Amniotic epithelial cell (primary cell): ENCODE measurements at regions not wholly inside any gene's neighbourhood (a gene's known extent, or its start where the extent isn't known, plus 50 kb on each side); places are given as distances from the start of the nearest gene placed in this dataset.

ENCODE experiments used
- DNase-seq: peaks from one replicate; pipeline ENCODE4 v3.0.0-alpha.2; 2010; ENCODE audit warnings: low read depth

DNA sequence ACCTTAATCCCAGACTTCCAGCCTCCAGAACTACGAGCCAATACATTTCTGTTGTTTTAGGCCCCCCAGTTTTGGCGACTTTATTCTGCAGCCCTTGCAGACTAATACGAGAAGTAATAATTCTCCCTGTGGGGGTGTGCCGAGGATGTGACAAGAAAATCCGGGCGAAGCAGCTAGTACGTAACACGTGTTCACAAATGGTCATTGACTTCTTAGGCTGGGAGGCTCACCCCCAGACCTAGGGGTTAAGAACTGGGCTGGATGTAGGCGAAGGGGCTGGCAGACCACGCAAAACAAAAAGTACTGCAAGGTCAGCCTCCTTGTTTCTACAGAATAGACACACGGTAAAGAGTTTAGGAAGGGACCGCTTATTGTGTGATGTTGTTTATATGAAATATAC lies 69.8 kb upstream of the ESRRB start:
- no peak for DNase-seq

DNA sequence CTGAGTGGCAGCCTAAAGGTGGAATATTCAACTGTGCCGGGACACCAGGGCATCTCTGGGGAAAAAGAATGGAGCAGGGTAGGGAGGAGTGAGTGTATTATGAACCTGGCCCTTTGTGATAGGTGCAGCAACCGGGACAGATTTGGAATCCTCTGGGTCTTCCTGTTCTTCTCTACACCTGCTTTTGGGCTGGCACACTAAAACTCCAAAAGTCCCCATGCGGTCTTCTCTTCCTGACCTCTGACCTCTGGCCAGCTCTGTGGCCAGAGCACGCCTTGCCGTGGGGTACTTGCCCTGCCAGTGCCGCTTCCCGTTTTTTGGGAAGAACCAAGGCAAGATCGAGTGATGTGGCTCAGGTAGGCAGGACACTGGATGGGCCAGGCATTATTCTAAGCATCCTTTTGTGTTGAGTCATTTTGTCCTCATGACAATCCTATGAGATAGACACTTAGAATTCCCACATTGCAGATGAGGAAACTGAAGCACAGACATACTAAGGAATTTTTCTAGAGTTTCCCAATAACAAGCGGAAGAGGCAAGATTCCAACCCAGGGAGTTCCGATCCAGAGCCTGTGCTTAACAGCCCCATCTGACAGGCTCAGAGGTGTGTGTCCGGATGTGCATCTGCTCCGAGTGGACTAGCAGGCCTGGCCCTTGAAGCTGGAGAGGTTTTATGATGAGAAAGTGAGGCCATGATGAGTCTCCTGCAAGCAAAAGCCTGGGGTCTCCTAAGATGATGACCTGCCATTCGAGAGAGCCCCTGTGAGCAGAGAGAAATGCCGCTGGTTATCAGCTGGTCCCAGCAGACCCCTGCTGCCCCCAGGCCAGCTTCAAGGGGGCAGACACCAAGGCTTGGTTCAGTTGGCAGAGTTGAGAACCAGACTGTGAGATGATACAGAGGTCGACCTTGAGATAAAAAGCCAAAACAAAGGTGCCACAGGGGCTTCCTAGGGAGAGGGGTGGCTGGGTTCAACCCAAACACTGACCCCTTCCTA lies 67.9 kb upstream of the ESRRB start:
- DNase-seq = no peak

DNA sequence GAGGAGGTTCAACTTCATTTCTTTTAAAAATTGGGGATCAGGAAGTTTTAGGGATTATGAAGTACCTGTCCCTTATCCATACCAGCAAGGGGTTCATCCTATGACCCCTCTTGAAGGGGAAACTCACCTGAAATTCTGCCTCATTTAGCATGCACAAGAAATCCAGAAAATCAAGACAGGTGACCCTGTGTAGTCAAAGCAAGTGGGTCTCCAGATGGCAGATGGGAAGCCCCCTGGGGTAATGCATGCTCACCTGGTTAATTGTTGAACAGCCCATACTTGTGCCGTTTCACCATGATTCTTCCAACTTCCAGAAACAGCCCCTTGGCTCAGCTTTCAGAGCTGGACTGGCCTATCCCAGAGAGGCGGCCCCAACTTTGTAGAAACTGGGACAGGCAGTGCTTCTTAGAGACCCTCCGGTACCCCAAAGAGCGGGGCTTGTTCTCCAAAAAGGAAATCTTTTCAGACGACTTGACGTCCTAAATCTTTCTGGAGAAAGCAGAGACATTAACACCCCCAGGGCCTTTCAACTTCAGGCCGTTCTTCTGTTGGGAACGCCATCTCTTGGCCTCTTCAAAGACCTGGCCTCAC lies 66.3 kb upstream of the ESRRB start:
- DNase-seq = no peak

DNA sequence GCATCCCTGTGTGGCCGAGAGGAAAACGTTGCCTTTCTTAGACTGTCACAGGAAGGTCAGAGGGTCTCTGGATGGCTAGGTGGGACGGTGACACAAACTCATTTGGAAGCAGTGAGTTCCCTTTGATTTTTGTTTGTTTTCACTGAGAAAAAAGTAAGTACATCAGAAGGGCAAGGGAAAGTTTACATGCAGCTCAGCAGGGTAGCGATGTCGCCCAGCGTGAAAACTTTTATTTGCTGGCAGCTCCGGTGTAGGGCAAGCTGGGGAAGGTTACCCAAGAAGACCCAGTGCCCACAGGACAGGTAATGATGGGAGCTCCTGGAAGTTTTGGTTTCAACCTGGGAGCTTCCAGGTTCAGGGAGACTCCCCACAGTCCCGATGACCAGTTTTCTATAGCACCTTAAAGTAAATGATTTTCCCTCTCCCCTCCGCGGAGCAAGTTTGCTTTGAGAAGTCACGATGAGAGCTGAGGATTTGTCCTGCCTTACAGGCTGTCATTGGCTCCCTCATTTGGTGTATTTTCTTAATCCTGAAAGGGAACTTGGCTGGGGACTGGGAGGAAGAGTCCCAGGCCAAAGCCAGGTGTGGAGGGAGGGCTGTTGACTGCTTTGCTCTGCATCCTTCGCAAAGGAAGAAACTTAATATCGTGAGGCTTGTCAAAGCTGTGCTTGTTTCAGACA lies 64.7 kb upstream of the ESRRB start:
- no peak for DNase-seq

DNA sequence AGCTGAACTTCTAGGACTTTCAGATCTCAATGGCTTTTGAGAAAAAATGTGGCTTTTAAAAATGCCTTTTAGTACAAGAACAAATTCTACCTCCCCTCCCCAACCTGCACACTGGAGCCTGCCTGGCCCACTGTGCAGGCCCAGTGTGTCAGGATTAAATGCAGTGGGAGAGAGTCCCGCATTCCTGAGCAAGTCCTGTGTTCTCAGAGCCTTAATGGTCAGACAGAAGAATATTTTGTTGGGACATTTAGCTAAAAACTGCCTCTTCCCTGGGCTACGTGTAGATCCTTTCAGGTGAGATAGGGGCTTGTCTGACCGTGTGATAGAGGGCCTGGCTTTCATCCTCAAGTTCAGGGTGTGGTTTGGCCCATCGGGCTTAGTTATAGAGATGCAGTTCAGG lies 63.1 kb upstream of the ESRRB start:
- no peak for DNase-seq

DNA sequence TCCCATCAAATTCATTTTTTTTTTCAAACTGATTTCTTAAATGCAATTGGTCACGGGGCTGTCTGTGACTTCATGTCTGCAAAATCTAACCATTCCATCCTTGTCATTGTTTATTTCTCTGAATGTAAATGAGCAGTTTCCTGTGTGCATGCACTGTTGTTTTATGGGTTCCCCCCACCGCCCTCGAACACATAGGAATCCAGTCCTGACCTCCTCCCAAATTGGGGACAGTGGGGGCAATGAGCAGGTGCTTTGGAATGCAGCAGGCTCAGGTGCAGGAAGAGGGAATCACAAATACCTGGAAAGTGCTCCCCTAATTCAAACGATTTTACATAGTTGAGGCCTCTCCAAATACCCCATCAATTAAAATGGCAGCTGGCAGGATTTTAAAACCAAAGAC lies 62.6 kb upstream of the ESRRB start:
- DNase-seq = no peak

DNA sequence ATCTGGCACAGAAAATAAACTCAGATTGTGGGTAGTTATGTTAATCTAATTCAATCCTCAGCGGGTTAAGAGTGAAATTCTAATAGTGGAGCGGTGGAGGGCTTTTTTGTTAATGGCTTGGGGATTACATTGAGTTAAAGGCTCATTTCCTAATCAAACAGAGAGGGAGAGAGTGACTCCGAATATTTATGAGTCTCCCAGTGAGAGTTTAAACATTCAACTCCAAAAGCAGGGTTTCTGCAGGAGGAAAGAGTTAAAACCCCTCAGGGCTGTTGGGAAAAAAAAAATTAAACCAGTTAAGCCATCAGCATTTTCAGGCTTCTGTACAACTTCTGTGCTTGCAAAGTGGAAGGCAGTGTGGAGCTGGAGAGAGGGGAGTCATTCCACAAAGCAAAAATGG lies 62.1 kb upstream of the ESRRB start:
- DNase-seq = no peak

DNA sequence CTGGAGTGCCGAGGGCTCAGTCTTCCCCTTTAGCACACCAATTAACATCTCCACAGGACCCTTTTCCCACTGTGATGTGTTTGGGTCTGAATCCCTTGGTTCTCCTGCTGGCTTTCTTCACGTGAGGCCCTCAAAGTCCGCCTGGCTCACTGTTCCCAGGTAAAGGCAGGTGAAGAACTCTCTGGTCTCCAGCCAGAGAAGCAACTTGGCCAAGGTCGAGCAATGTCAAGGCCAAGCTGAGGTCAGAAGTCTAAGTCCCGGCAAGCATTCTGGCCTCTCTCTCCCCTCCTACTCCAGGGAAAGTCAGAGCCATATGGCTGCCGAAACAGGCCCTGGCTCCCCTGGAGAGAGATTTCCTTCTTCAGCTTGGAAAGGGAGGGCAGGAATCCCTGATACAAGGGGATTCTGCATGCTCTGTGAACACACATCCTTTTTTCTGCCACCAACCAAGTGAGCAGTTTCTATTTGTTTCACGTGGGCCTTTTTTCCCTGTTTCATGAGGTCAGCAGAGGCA lies 61.4 kb upstream of the ESRRB start:
- DNase-seq = no peak

DNA sequence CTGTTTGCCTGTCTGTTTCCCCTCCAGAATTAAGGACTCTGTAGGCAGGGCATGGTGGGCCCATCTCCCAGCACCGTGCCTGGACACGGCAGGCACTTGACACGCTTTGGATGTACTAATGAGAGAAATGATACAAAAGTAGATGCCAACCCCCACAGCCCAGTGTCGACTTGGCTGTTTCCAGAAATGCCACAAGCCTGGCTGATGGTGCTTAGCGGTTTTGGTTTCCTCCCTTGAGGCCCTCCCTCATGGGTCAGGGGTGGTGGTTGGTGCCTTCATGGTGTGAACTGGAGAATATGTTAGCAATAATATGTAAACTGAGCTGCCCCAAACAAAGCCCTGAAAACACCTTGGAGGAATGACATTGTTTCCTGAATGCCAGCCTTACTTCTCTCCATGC lies 55.5 kb upstream of the ESRRB start:
- no peak for DNase-seq

DNA sequence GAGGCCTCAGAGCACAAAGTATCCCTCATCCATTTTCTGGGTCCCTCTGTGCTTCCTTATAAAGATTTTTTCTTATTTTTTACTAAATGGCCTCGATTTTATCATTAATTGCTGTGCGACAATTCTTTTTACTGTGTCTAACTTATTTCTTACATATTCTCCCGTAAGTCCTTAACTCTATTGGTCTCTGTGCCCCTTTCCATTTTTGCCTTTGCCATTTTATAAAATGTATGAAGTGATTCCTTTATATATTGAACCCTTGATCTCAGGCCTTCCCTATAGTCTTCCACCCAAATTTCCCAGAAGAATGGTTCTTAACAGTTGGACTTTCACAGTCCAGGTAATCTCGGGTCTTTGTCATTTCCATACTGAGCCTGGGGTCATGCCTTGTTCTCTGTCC lies 55.0 kb upstream of the ESRRB start:
- DNase-seq = no peak

DNA sequence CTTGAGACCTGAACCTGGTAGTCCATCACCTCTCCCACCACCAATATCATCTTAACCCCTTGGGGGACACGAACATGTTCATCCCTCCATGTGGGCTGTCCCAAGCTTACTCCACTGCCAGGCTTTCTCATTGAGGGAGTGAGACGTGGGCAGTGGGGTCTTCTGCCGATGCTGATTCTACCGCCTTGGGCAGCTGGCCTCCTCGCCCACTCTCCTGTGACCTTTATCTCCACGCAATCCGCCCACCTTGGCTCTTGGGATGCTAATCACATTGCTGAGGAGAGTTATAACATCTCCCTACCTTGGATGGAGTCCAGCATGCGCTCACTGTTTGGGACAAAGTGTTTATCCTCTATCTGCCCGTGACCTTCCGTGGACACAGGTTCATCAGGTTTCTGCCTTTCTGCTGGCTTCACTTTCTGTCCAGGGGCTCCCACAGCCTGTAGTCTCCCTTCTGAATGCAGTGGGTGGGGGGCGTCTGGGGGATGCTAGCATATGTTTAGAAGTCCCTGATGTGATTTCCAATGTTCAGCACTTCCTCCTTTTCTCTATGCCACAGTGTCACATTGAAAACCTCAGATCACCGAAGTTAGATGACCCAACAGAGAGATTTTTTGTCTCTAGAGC lies 53.2 kb upstream of the ESRRB start:
- no peak for DNase-seq

DNA sequence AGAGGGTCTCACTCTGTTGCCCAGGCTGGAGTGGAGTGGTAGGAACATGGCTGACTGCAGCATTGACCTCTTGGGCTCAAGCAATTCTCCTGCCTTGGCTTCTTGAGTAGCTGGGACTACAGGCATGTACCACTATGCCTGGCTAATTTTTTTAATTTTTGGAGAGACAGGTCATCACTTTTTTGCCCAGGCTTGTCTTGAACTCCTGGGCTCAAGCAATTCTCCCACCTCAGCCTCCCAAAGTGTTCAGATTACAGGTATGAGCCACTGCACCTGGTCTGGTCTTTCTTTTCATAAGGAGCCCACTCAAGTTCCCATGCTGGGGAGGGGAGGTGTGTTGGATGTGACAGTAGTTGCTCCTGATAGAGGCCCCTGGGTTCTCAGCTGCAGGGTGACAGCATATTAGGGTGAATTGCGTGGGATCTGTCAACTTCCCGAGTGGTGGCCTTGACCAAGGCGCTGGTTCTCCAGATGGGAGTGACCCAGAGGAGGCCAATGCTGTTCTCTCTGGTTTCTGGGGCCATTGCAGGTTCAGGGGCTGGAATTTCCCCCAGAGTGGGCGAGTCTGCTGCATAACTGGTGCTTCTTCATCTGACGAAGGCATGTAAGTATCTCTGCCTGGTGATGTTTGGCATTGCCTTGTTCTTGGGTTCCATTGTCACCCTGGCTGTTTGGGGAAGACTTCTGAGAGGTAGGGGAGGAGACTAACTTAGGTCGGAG lies 52.4 kb upstream of the ESRRB start:
- DNase-seq = no peak

DNA sequence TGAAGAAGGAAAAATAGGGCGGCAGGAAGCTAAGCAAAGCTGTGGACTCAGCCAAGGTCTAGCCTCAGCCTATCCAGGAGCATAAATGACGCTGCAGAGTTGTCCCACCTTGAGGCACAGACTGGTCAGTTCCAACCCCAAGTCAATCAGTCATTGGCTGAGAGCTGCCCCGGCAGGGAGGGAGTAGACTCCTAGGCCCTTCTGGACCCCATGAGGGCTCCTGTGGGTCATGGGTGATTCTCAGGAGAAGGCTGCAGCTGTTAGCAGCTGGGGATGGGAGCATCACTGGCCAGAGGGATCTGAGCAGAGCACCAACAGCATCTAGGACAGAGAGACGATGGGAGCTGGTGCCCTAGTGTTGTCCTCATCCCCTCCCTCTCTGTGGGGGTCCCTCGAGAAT lies 51.8 kb upstream of the ESRRB start:
- DNase-seq = no peak
